Adrenal gland (tissue), 9 donors: ENCODE measurements at regions not wholly inside any gene's neighbourhood (a gene's known extent, or its start where the extent isn't known, plus 50 kb on each side); places are given as distances from the start of the nearest gene placed in this dataset.

Source experiments
- DNase-seq, 7 donors: peaks; one replicate each; pipeline ENCODE4 v3.0.0-alpha.2; 2019 to 2020
- H3K27ac ChIP-seq, 5 donors: fragments of 200-600 bp; sonication (generic) in 4 of 5; 1 replicate in 3 of 5; 2 replicates in 2 of 5; pipeline versions ENCODE4 v1.5.1 to v1.8.0; 2016 to 2020; ENCODE audit warnings: mild to moderate bottlenecking in 1 of 5
- H3K27me3 ChIP-seq: fragments of 200-600 bp; 2 replicates; pipeline ENCODE4 v1.8.0; 2021
- H3K36me3 ChIP-seq, 2 donors: fragments of 200-600 bp; replicated peaks in 1 of 2; 1 replicate in 1 of 2; 2 replicates in 1 of 2; pipeline versions ENCODE4 v1.5.1 to v1.8.0; 2018 to 2022
- H3K4me1 ChIP-seq, 2 donors: fragments of 200-600 bp; replicated peaks in 1 of 2; 1 replicate in 1 of 2; 2 replicates in 1 of 2; pipeline versions ENCODE4 v1.5.1 to v1.8.0; 2018 to 2021
- H3K4me3 ChIP-seq, 4 donors: fragments of 200-600 bp; sonication (generic) in 3 of 4; one replicate each; pipeline ENCODE4 v1.5.1; 2016 to 2018
- H3K9me3 ChIP-seq, 3 donors: fragments of 200-600 bp; sonication (generic) in 1 of 3; replicated peaks in 1 of 3; 1 replicate in 2 of 3; 2 replicates in 1 of 3; pipeline versions ENCODE4 v1.5.1 to v1.8.0; 2016 to 2021
- CTCF ChIP-seq, 6 experiments: fragments of 450-650 bp in 4 of 6; fragments of 200-600 bp in 2 of 6; sonication (generic) in 1 of 6; IDR thresholded peaks; 1 replicate in 5 of 6; 2 replicates in 1 of 6; pipeline versions ENCODE4 v1.5.1 to v1.8.0; 2016 to 2021; ENCODE audit warnings: antibody characterized with exemption in 6 of 6, mild to moderate bottlenecking in 2 of 6, moderate library complexity in 1 of 6
- POLR2A ChIP-seq, 2 donors: fragments of 450-650 bp; IDR thresholded peaks; one replicate each; pipeline ENCODE4 v1.6.1; 2017; ENCODE audit warnings: antibody characterized with exemption in 2 of 2, mild to moderate bottlenecking in 2 of 2, moderate library complexity in 1 of 2
- WGBS, 4 donors: extraction: QIAGEN DNeasy Blood & Tissue Kit in 2 of 4; methylation state at CpG; one replicate each; pipeline versions ENCODE4 v1.1.5 to v1.1.7; 2013 to 2017; 5-methylcytosine and 5-hydroxymethylcytosine counted together
- intact Hi-C, 2 donors: fragments of 100-400 bp; cut with DNase I; formaldehyde crosslinking; loops; one replicate each; pipeline versions ENCODE4 v1.14.1 to v1.15.0; 2022 to 2023
- donor health status: healthy with polysubstance abuse.
- donor health status: Bipolar disorder and iron deficiency.
- donor health status: DM: yes; HTN: yes; CAD: no.
- donor health status: DM: no; HTN: no; CAD: no.
- donor health status: DM: no; HTN: no; CAD: no.

GRCh38 chr15:29467091-29467490, 197.5 kb upstream of the NSMCE3 start:
- Histone ChIP-seq H3K27ac (no peak overlapping the region), H3K4me3 (no peak overlapping the region), H3K36me3 (no peaks in the 10 kb centered on the region), H3K9me3 (no peaks in the 10 kb centered on the region), H3K27me3 (no peaks in the 10 kb centered on the region), H3K4me1 (no peaks in the 10 kb centered on the region)
- WGBS, 4 donors = 73 to 89% (median 87%) methylated on average over 4 of the region's 4 CpGs
- intact Hi-C loops = no loop called here
- TF ChIP-seq CTCF (IDR thresholded peaks at IDR 0.05) (no peak), POLR2A (IDR thresholded peaks at IDR 0.05) (no peak)
- DNase-seq = no peak

GRCh38 chr15:29466292-29466691, 196.7 kb upstream of the NSMCE3 start:
- no peaks in the 10 kb centered on the region for H3K4me1 ChIP-seq
- TF ChIP-seq CTCF (IDR thresholded peaks at IDR 0.05) = no peak
- TF ChIP-seq POLR2A (IDR thresholded peaks at IDR 0.05) = no peak
- DNase-seq = no peak
- intact Hi-C loops = no loop called here
- no peak overlapping the region for H3K27ac ChIP-seq
- H3K9me3 ChIP-seq = no peaks in the 10 kb centered on the region
- no peaks in the 10 kb centered on the region for H3K27me3 ChIP-seq
- no peak overlapping the region for H3K4me3 ChIP-seq
- no peaks in the 10 kb centered on the region for H3K36me3 ChIP-seq
- 67 to 92% (median 84%) methylated on average over 1 to 4 of the region's 4 CpGs for WGBS, 4 donors

GRCh38 chr15:29465816-29466215, 196.2 kb upstream of the NSMCE3 start:
- H3K4me1 ChIP-seq = no peaks in the 10 kb centered on the region
- H3K27me3 ChIP-seq = no peaks in the 10 kb centered on the region
- intact Hi-C loops = no loop called here
- no peak overlapping the region for H3K4me3 ChIP-seq
- WGBS, 4 donors = 79 to 92% (median 87%) methylated on average over 6 of the region's 6 CpGs
- H3K27ac ChIP-seq = no peak overlapping the region
- H3K36me3 ChIP-seq = no peaks in the 10 kb centered on the region
- H3K9me3 ChIP-seq = no peaks in the 10 kb centered on the region
- TF ChIP-seq CTCF (IDR thresholded peaks at IDR 0.05) (no peak), POLR2A (IDR thresholded peaks at IDR 0.05) (no peak)
- DNase-seq = no peak

GRCh38 chr15:29465196-29465595, 195.6 kb upstream of the NSMCE3 start:
- no peak for DNase-seq
- intact Hi-C loops = no loop called here
- Histone ChIP-seq H3K4me1 (no peaks in the 10 kb centered on the region), H3K27ac (no peak overlapping the region), H3K9me3 (no peaks in the 10 kb centered on the region), H3K36me3 (no peaks in the 10 kb centered on the region), H3K27me3 (no peaks in the 10 kb centered on the region), H3K4me3 (no peak overlapping the region)
- TF ChIP-seq CTCF (IDR thresholded peaks at IDR 0.05) (no peak), POLR2A (IDR thresholded peaks at IDR 0.05) (no peak)
- 42 to 55% (median 50%) methylated on average over 3 of the region's 3 CpGs for WGBS, 4 donors
